Right atrium auricular region (tissue), 2 donors: ENCODE measurements at regions not wholly inside any gene's neighbourhood (a gene's known extent, or its start where the extent isn't known, plus 50 kb on each side); places are given as distances from the start of the nearest gene placed in this dataset.

ENCODE experiments used
- DNase-seq: peaks from one replicate; pipeline ENCODE4 v3.0.0-alpha.2; 2019; ENCODE audit warnings: low spot score
- H3K27ac ChIP-seq, 2 donors: fragments of 200-600 bp; sonication (generic); 1 replicate in 1 of 2; 2 replicates in 1 of 2; pipeline ENCODE4 v1.5.1; 2016 to 2019
- H3K27me3 ChIP-seq, 2 donors: fragments of 200-600 bp; sonication (generic); one replicate each; pipeline versions ENCODE4 v1.5.1 to v1.6.0; 2017 to 2019
- H3K36me3 ChIP-seq: fragments of 200-600 bp; sonication (generic); one replicate; pipeline ENCODE4 v1.5.1; 2016
- H3K4me1 ChIP-seq, 2 donors: fragments of 200-600 bp; sonication (generic); one replicate each; pipeline versions ENCODE4 v1.5.1 to v1.6.0; 2017 to 2019
- H3K4me3 ChIP-seq, 2 donors: fragments of 200-600 bp; sonication (generic); 1 replicate in 1 of 2; 2 replicates in 1 of 2; pipeline ENCODE4 v1.5.1; 2017 to 2019; ENCODE audit warnings: mild to moderate bottlenecking in 1 of 2, moderate library complexity in 1 of 2
- H3K9me3 ChIP-seq, 2 donors: fragments of 200-600 bp; sonication (generic); one replicate each; pipeline ENCODE4 v1.5.1; 2019
- CTCF ChIP-seq, 2 donors: fragments of 200-600 bp; sonication (generic); IDR thresholded peaks; one replicate each; pipeline ENCODE4 v1.5.1; 2019; ENCODE audit warnings: antibody characterized with exemption in 2 of 2

GRCh38 chr9:28912621-28913020 lies 1339.3 kb upstream of the C9orf72 start:
- no peaks in the 10 kb centered on the region for H3K27me3 ChIP-seq
- no peaks in the 10 kb centered on the region for H3K4me1 ChIP-seq
- no peak overlapping the region for H3K27ac ChIP-seq
- TF ChIP-seq CTCF (IDR thresholded peaks at IDR 0.05) = no peak
- DNase-seq = no peak
- H3K9me3 ChIP-seq = no peaks in the 10 kb centered on the region
- no peaks in the 10 kb centered on the region for H3K36me3 ChIP-seq
- H3K4me3 ChIP-seq = no peak overlapping the region

GRCh38 chr9:28915202-28915930 lies 1342.1 kb upstream of the C9orf72 start:
- no peak overlapping the region for H3K27ac ChIP-seq
- no peaks in the 10 kb centered on the region for H3K36me3 ChIP-seq
- H3K4me3 ChIP-seq = no peak overlapping the region
- DNase-seq = no peak
- no peaks in the 10 kb centered on the region for H3K27me3 ChIP-seq
- no peaks in the 10 kb centered on the region for H3K4me1 ChIP-seq
- TF ChIP-seq CTCF (IDR thresholded peaks at IDR 0.05) = no peak
- no peaks in the 10 kb centered on the region for H3K9me3 ChIP-seq

- no peak for TF ChIP-seq CTCF (IDR thresholded peaks at IDR 0.05)
Observed at GRCh38 chr9:28916348-28916747, 1343.1 kb upstream of the C9orf72 start.

GRCh38 chr9:28921857-28922500 lies 1348.7 kb upstream of the C9orf72 start:
- no peaks in the 10 kb centered on the region for H3K36me3 ChIP-seq
- no peak overlapping the region for H3K4me3 ChIP-seq
- TF ChIP-seq CTCF (IDR thresholded peaks at IDR 0.05) = no peak
- H3K9me3 ChIP-seq = no peaks in the 10 kb centered on the region
- H3K4me1 ChIP-seq = no peaks in the 10 kb centered on the region
- H3K27me3 ChIP-seq = no peaks in the 10 kb centered on the region
- H3K27ac ChIP-seq = no peak overlapping the region
- DNase-seq = no peak

More at GRCh38 chr9:28916348-28916747, 1343.1 kb upstream of the C9orf72 start:
- Histone ChIP-seq H3K36me3 (no peaks in the 10 kb centered on the region), H3K27me3 (no peaks in the 10 kb centered on the region), H3K9me3 (no peaks in the 10 kb centered on the region), H3K4me3 (no peak overlapping the region), H3K4me1 (no peaks in the 10 kb centered on the region), H3K27ac (no peak overlapping the region)
- no peak for DNase-seq

- no peak for TF ChIP-seq CTCF (IDR thresholded peaks at IDR 0.05)
- no peak for DNase-seq
- no peak overlapping the region for H3K27ac ChIP-seq
- H3K9me3 ChIP-seq = no peaks in the 10 kb centered on the region
- H3K36me3 ChIP-seq = no peaks in the 10 kb centered on the region
- H3K4me3 ChIP-seq = no peak overlapping the region
- H3K4me1 ChIP-seq = no peaks in the 10 kb centered on the region
- H3K27me3 ChIP-seq = no peaks in the 10 kb centered on the region
Observed at GRCh38 chr9:28922891-28923290, 1349.6 kb upstream of the C9orf72 start.
